Peyer's patch (tissue), 4 donors: ENCODE measurements at regions not wholly inside any gene's neighbourhood (a gene's known extent, or its start where the extent isn't known, plus 50 kb on each side); places are given as distances from the start of the nearest gene placed in this dataset.

Experiments
- POLR2A ChIP-seq, 2 donors: fragments of 450-650 bp; IDR thresholded peaks; one replicate each; pipeline ENCODE4 v1.5.1; 2017; ENCODE audit warnings: antibody characterized with exemption in 2 of 2, mild to moderate bottlenecking in 2 of 2, moderate library complexity in 2 of 2
- TF ChIP-seq, protein P1 (sequence below), 6 experiments: fragments of 450-650 bp in 4 of 6; fragments of 200-600 bp in 2 of 6; sonication (generic) in 1 of 6; IDR thresholded peaks; one replicate each; pipeline ENCODE4 v1.5.1; 2017 to 2019; ENCODE audit warnings: antibody characterized with exemption in 6 of 6, mild to moderate bottlenecking in 3 of 6, moderate library complexity in 1 of 6

DNA sequence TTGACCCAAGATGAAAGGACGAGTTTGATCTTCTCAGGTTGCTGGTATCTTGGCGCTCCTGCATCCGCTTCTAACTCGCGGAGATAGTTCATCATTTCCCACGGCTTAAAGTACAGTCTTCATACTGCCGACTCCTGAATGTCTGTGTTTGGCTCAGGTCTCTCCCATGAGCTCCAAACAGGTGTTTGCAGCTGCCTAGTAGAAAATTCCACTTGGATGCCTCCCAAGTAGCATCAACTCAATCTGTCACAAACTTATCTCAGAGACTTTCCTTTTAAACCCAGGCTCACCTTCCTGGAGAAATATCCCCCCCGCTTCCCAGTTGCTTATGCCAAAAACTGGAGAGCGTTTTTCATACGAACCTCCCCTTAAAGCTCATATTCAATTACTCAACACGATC, 986.5 kb downstream of the TBC1D22A start:
- TF ChIP-seq, protein P1, sequence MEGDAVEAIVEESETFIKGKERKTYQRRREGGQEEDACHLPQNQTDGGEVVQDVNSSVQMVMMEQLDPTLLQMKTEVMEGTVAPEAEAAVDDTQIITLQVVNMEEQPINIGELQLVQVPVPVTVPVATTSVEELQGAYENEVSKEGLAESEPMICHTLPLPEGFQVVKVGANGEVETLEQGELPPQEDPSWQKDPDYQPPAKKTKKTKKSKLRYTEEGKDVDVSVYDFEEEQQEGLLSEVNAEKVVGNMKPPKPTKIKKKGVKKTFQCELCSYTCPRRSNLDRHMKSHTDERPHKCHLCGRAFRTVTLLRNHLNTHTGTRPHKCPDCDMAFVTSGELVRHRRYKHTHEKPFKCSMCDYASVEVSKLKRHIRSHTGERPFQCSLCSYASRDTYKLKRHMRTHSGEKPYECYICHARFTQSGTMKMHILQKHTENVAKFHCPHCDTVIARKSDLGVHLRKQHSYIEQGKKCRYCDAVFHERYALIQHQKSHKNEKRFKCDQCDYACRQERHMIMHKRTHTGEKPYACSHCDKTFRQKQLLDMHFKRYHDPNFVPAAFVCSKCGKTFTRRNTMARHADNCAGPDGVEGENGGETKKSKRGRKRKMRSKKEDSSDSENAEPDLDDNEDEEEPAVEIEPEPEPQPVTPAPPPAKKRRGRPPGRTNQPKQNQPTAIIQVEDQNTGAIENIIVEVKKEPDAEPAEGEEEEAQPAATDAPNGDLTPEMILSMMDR (IDR thresholded peaks at IDR 0.05), result no peak
- no peak for TF ChIP-seq POLR2A (IDR thresholded peaks at IDR 0.05)
